ENCODE measurements at regions not wholly inside any gene's neighbourhood (a gene's known extent, or its start where the extent isn't known, plus 50 kb on each side); places are given as distances from the start of the nearest gene placed in this dataset.

DNA sequence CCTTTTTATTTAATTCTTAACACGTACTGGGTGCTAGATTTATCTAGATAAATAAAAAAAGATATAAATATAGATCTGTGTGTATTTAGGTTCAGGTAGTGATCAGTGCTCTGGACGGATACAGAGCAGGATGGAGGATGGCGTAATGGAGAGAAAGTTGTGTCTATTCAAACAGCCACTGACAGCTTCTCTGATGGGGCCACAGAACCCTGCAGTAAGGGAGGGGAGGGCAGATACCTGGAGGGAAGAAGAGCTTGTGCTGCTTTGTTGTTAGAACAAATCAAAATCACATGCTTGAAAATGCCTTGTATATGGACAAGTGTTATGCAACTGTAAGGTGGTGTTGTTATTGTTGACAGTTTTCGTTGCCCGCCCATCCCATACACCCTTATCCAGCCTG, 170.2 kb downstream of the UTP18 start:
- TF ChIP-seq SIN3A (IDR thresholded peaks at IDR 0.05; ENCODE audit: borderline replicate concordance, insufficient read depth, low read length) (no peak), POLR2AphosphoS5 (IDR thresholded peaks at IDR 0.05; ENCODE audit: low read depth, low read length) (no peak), TAF1 (IDR thresholded peaks at IDR 0.05; ENCODE audit: borderline replicate concordance, insufficient read depth, low read length) (no peak)
- TF ChIP-seq, protein P1, sequence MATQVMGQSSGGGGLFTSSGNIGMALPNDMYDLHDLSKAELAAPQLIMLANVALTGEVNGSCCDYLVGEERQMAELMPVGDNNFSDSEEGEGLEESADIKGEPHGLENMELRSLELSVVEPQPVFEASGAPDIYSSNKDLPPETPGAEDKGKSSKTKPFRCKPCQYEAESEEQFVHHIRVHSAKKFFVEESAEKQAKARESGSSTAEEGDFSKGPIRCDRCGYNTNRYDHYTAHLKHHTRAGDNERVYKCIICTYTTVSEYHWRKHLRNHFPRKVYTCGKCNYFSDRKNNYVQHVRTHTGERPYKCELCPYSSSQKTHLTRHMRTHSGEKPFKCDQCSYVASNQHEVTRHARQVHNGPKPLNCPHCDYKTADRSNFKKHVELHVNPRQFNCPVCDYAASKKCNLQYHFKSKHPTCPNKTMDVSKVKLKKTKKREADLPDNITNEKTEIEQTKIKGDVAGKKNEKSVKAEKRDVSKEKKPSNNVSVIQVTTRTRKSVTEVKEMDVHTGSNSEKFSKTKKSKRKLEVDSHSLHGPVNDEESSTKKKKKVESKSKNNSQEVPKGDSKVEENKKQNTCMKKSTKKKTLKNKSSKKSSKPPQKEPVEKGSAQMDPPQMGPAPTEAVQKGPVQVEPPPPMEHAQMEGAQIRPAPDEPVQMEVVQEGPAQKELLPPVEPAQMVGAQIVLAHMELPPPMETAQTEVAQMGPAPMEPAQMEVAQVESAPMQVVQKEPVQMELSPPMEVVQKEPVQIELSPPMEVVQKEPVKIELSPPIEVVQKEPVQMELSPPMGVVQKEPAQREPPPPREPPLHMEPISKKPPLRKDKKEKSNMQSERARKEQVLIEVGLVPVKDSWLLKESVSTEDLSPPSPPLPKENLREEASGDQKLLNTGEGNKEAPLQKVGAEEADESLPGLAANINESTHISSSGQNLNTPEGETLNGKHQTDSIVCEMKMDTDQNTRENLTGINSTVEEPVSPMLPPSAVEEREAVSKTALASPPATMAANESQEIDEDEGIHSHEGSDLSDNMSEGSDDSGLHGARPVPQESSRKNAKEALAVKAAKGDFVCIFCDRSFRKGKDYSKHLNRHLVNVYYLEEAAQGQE (IDR thresholded peaks at IDR 0.05; ENCODE audit: insufficient read depth in 1 of 2, low read depth in 2 of 2, low read length in 2 of 2), result no peak
